NT2/D1 (cell line): ENCODE measurements at regions not wholly inside any gene's neighbourhood (a gene's known extent, or its start where the extent isn't known, plus 50 kb on each side); places are given as distances from the start of the nearest gene placed in this dataset.
"Not testable (repeated sequence)": the region's sequence is repeated elsewhere in the genome, so short reads cannot be mapped to it uniquely, and the experiment has no call there.

Experiments used
- DNase-seq: peaks from one replicate; pipeline ENCODE4 v3.0.0-alpha.2; 2011; ENCODE audit warnings: low read depth, low spot score
- H3K27me3 ChIP-seq: 2 replicates; pipeline ENCODE4 v1.6.0; 2011; ENCODE audit warnings: mild to moderate bottlenecking; ENCODE audit not compliant: insufficient read length, insufficient read depth
- H3K36me3 ChIP-seq: 2 replicates; pipeline ENCODE4 v1.6.1; 2011; ENCODE audit warnings: mild to moderate bottlenecking, low read length, mixed read lengths; ENCODE audit not compliant: insufficient read depth, insufficient read length
- H3K4me1 ChIP-seq: 2 replicates; pipeline ENCODE4 v1.5.1; 2011; ENCODE audit not compliant: insufficient read depth, insufficient read length
- H3K4me3 ChIP-seq: 2 replicates; pipeline ENCODE4 v1.5.1; 2011; ENCODE audit warnings: low read depth; ENCODE audit not compliant: insufficient read length
- H3K9ac ChIP-seq: 2 replicates; pipeline ENCODE4 v1.6.0; 2011; ENCODE audit warnings: low read depth; ENCODE audit not compliant: insufficient read length
- H3K9me3 ChIP-seq: 2 replicates; pipeline ENCODE4 v1.5.1; 2011; ENCODE audit warnings: mild to moderate bottlenecking, low read length; ENCODE audit not compliant: insufficient read depth
- SUZ12 ChIP-seq: IDR thresholded peaks from 2 replicates; pipeline ENCODE4 v1.6.1; 2011; ENCODE audit not compliant: insufficient read length, insufficient read depth; ENCODE audit errors: extremely low read depth
- YY1 ChIP-seq: IDR thresholded peaks from 2 replicates; pipeline ENCODE4 v1.6.1; 2011; ENCODE audit not compliant: insufficient read length, insufficient read depth
- ZNF274 ChIP-seq: IDR thresholded peaks from 2 replicates; pipeline ENCODE4 v1.6.1; 2011; ENCODE audit warnings: mild to moderate bottlenecking, low read depth, low read length

DNA sequence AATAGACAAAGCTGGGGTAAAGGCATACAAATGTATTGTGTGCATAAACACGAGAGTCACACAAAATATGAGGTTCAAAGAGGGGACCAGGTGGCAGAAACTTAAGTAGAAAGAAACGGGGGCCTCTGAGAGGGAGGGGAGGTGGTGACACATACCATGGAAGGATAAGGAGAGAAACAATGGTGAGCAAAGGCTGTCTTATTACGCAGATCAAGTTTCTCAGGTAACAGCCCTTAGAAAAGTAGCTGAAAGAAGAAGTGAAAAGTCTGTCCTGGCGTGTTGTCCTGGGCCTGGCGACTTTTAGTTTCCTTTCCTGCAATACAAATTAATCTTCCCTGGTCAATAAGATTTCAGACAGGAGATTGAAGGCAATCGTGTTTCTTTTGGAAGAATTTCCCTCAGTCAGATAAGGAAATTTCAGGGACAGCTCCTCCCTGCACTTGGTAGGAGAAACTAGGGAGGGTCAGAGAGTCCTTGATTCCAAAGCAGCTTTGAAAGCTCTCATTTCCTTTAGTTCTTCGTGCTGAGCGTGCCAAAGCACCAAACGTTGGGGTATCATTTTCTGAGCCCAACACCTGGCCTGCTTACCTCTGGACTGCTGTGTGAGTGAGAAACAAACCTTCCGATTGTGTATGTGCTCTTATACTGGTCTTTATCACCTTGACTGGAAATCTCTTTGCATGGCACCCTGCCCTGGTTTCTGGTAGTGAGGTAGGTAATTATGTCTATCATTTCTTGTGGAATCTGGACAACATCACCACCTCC lies 676.7 kb upstream of the LCORL start:
- TF ChIP-seq YY1 (no peak), ZNF274 (no peak), SUZ12 (no peak)
- no peak overlapping the region for H3K9ac ChIP-seq
- H3K9me3 ChIP-seq = peaks cover 7% of the 10 kb centered on the region
- H3K4me1 ChIP-seq = no peaks in the 10 kb centered on the region
- no peaks in the 10 kb centered on the region for H3K36me3 ChIP-seq
- H3K4me3 ChIP-seq = no peak overlapping the region
- no peak for DNase-seq
- H3K27me3 ChIP-seq = no peaks in the 10 kb centered on the region

GRCh38 chr4:18695733-18696527 lies 674.4 kb upstream of the LCORL start:
- no peak for DNase-seq
- Histone ChIP-seq H3K9me3 (peaks cover under 1% of the 10 kb centered on the region; the same call in 1 of the 2 replicates), H3K36me3 (no peaks in the 10 kb centered on the region), H3K27me3 (no peaks in the 10 kb centered on the region), H3K4me3 (no peak overlapping the region), H3K4me1 (no peaks in the 10 kb centered on the region), H3K9ac (no peak overlapping the region)
- TF ChIP-seq YY1 (no peak), SUZ12 (no peak), ZNF274 (no peak)

DNA sequence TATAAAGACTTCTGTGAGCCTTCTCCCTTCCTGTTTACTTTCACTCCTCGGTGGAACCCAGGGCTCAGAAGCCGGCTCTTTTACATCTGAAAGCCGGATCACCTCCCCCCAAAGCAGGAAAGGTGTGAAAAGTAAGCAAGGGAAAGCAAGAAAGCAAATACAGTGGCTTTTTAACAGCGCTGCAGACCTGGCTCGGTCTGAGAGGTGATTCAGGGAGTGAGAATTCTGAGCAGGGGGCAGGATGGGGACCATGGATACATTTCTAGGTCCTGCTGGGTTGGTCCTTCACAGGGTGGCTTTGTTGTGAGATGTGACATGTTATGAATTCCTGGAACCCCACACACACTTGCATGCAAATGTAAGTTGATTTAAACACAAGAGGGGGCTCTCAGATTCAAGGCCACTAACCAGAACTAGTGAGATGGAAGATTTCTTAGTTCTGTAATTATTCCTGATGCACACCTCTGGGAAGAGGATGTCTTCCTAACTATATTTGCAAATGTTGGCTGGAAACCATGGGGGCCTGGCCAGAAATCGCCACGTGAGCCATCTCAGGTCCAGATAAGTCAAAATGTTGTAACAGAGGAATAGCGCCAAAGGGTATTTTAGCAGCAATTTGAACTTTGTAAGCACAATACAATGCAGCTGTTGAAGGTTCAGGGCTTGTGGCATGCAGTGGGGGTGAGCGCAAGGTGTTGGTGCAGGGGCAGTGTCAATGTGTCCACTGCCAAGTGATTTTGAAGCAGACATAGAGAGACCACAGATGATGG lies 670.1 kb upstream of the LCORL start:
- H3K9ac ChIP-seq = no peak overlapping the region

DNA sequence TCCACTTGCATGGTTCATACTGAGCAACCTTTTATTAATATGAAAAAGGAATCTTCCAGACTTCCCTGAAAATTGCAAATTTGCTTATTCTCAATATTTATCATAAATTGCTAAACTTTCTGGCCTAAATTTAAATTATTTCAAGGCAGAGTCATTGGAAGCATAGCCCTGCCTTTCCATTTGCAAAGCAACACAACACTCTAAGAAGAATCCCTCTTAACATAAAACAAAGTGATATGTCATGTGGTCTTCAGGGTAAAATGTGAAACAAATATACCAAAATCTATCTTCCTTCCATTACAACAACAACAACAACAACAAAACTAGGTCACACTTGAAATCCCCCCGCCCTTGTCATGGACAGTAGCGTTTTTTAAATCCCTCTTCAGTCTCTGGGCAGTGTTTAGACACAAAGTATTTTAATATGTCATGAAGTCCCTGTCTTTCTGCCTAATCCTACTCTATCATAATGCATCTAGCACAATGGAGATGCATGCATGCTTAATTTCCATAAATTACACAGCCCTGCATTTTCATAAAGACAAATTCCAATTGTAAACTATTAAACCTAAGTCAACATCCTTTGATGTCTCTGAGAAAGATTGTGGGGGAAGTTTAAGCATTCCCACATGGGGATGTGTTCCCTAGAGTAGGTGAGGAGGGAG lies 668.9 kb upstream of the LCORL start:
- H3K27me3 ChIP-seq = no peaks in the 10 kb centered on the region
- H3K9me3 ChIP-seq = peaks cover 8% of the 10 kb centered on the region; the same call in 1 of the 2 replicates
- H3K9ac ChIP-seq = no peak overlapping the region
- no peak for TF ChIP-seq SUZ12
- TF ChIP-seq ZNF274 = no peak
- TF ChIP-seq YY1 = no peak
- no peaks in the 10 kb centered on the region for H3K36me3 ChIP-seq
- H3K4me1 ChIP-seq = peaks cover 2% of the 10 kb centered on the region
- H3K4me3 ChIP-seq = no peak overlapping the region
- no peak for DNase-seq

More for the DNA sequence above, 670.1 kb upstream of the LCORL start:
- Histone ChIP-seq H3K27me3 (no peaks in the 10 kb centered on the region), H3K4me3 (no peak overlapping the region), H3K9me3 (peaks cover under 1% of the 10 kb centered on the region; the same call in 1 of the 2 replicates), H3K36me3 (no peaks in the 10 kb centered on the region), H3K4me1 (peaks cover 2% of the 10 kb centered on the region)
- no peak for TF ChIP-seq SUZ12
- TF ChIP-seq YY1 = no peak
- no peak for TF ChIP-seq ZNF274
- DNase-seq = peak; percentile 81

DNA sequence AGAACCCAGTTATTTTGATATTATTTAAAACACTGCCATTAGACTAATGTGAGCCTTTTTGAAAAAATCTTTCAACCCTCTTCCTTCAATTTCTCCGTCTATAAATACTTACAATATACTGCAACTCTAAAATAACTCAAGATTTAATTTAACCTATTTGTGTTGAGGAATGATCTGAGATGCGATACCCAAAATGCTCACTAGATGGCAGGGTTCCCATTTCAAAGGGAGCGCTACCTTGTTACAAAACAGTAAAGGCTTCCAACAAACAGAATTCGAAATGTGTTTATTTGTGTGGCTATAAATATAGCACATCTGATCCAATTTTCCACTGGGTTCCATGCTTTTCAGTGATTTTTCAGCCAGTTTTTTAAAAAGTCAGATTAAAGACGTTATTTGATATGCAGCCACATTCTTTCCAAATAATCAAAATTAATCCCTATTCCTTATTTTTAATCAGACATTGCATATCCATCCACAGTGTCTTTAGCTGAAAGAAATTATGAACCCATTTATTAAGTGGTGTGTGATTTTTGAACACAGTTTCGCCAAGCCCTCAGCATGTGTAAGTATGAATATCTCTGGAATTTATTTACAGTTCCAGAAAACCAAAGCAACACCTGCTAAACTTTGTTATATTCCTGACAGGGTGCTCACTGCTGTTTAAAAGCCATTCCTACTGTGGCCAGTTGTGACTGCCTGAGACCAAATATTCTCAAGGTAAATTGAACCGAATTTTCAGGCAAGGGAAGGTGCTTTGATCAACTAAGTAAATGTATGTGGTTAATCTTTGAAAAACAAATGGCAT lies 668.0 kb upstream of the LCORL start:
- Histone ChIP-seq H3K9me3 (peaks cover 10% of the 10 kb centered on the region; the same call in 1 of the 2 replicates), H3K36me3 (no peaks in the 10 kb centered on the region), H3K27me3 (no peaks in the 10 kb centered on the region), H3K4me1 (peaks cover 2% of the 10 kb centered on the region), H3K9ac (no peak overlapping the region), H3K4me3 (no peak overlapping the region)
- no peak for TF ChIP-seq ZNF274
- TF ChIP-seq SUZ12 = no peak
- TF ChIP-seq YY1 = no peak
- peak; percentile 81 for DNase-seq

DNA sequence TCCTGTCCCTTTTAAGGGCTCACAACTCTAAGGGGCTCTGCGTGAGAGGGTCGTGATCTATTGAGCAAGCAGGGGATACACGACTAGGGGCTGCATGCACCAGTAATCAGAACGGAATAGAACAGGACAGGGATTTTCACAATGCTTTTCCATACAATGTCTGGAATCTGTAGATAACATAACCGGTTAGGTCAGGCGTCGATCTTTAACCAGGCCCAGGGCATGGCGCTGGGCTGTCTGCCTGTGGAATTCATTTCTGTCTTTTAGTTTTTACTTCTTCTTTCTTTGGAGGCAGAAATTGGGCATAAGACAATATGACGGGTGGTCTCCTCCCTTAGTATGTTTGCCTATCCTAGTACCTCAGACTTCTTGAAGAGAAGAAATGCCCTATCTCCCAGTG lies 666.8 kb upstream of the LCORL start:
- H3K36me3 ChIP-seq, H3K4me3 ChIP-seq, H3K9ac ChIP-seq, H3K27me3 ChIP-seq, H3K4me1 ChIP-seq, DNase-seq: not testable (repeated sequence)
- H3K9me3 ChIP-seq = 0 out of 2 replicates have a peak, but pooled peaks cover 12% of the 10 kb centered on the region
